IgD-negative memory B cell (primary cell): ENCODE measurements at regions not wholly inside any gene's neighbourhood (a gene's known extent, or its start where the extent isn't known, plus 50 kb on each side); places are given as distances from the start of the nearest gene placed in this dataset.

Experiments used
- H3K27ac Mint-ChIP-seq, 3 donors: one replicate each; pipeline ENCODE4 v1.8.0; 2020 to 2022; ENCODE audit warnings: mild to moderate bottlenecking in 3 of 3, mixed read lengths in 3 of 3, moderate library complexity in 1 of 3
- H3K27me3 Mint-ChIP-seq: one replicate; pipeline ENCODE4 v1.8.0; 2021; ENCODE audit warnings: mixed read lengths
- H3K36me3 Mint-ChIP-seq: one replicate; pipeline ENCODE4 v1.8.0; 2020; ENCODE audit warnings: mild to moderate bottlenecking, mixed read lengths
- H3K4me1 Mint-ChIP-seq, 3 donors: one replicate each; pipeline ENCODE4 v1.8.0; 2020 to 2022; ENCODE audit warnings: mixed read lengths in 3 of 3, mild to moderate bottlenecking in 1 of 3
- H3K4me3 Mint-ChIP-seq, 4 donors: one replicate each; pipeline ENCODE4 v1.8.0; 2020 to 2022; ENCODE audit warnings: mild to moderate bottlenecking in 4 of 4, mixed read lengths in 4 of 4, moderate library complexity in 3 of 4
- H3K9me3 Mint-ChIP-seq, 3 donors: one replicate each; pipeline ENCODE4 v1.8.0; 2020 to 2021; ENCODE audit warnings: mixed read lengths in 3 of 3, mild to moderate bottlenecking in 1 of 3

GRCh38 chr13:38542601-38543000, 144.3 kb upstream of the FREM2 start:
- no peaks in the 10 kb centered on the region for H3K4me1 Mint-ChIP-seq
- H3K4me3 Mint-ChIP-seq, result no peak overlapping the region
- H3K27me3 Mint-ChIP-seq, result no peaks in the 10 kb centered on the region
- H3K9me3 Mint-ChIP-seq, result no peaks in the 10 kb centered on the region
- no peaks in the 10 kb centered on the region for H3K36me3 Mint-ChIP-seq
- no peak overlapping the region for H3K27ac Mint-ChIP-seq

GRCh38 chr13:38543561-38543960, 143.3 kb upstream of the FREM2 start:
- H3K4me3 Mint-ChIP-seq, result no peak overlapping the region
- H3K27ac Mint-ChIP-seq, result no peak overlapping the region
- peaks cover 0 to 3% (median 0%) of the 10 kb centered on the region in 3 donors for H3K9me3 Mint-ChIP-seq
- no peaks in the 10 kb centered on the region for H3K27me3 Mint-ChIP-seq
- no peaks in the 10 kb centered on the region for H3K4me1 Mint-ChIP-seq
- H3K36me3 Mint-ChIP-seq, result no peaks in the 10 kb centered on the region

GRCh38 chr13:38563739-38564138, 123.1 kb upstream of the FREM2 start:
- no peaks in the 10 kb centered on the region for H3K4me1 Mint-ChIP-seq
- peaks cover 0 to 4% (median 0%) of the 10 kb centered on the region in 3 donors for H3K9me3 Mint-ChIP-seq
- H3K36me3 Mint-ChIP-seq, result no peaks in the 10 kb centered on the region

GRCh38 chr13:38564256-38565150, 122.4 kb upstream of the FREM2 start:
- H3K36me3 Mint-ChIP-seq, result no peaks in the 10 kb centered on the region
- H3K27ac Mint-ChIP-seq, result no peak overlapping the region
- H3K9me3 Mint-ChIP-seq, result peaks cover 0 to 4% (median 0%) of the 10 kb centered on the region in 3 donors
- H3K4me1 Mint-ChIP-seq, result no peaks in the 10 kb centered on the region
- no peak overlapping the region for H3K4me3 Mint-ChIP-seq
- H3K27me3 Mint-ChIP-seq, result no peaks in the 10 kb centered on the region

More at GRCh38 chr13:38563739-38564138, 123.1 kb upstream of the FREM2 start:
- Mint-ChIP-seq H3K4me3 (no peak overlapping the region), H3K27me3 (no peaks in the 10 kb centered on the region), H3K27ac (no peak overlapping the region)

- no peaks in the 10 kb centered on the region for H3K36me3 Mint-ChIP-seq
- H3K27me3 Mint-ChIP-seq, result no peaks in the 10 kb centered on the region
- H3K27ac Mint-ChIP-seq, result no peak overlapping the region
- no peaks in the 10 kb centered on the region for H3K4me1 Mint-ChIP-seq
- no peak overlapping the region for H3K4me3 Mint-ChIP-seq
- H3K9me3 Mint-ChIP-seq, result peaks cover 0 to 3% (median 0%) of the 10 kb centered on the region in 3 donors
Measured at GRCh38 chr13:38566023-38566422, 120.9 kb upstream of the FREM2 start.

GRCh38 chr13:38566519-38566918, 120.4 kb upstream of the FREM2 start:
- Mint-ChIP-seq H3K9me3 (peaks cover 0 to 3% (median 2%) of the 10 kb centered on the region in 3 donors), H3K36me3 (no peaks in the 10 kb centered on the region), H3K27me3 (no peaks in the 10 kb centered on the region), H3K27ac (no peak overlapping the region), H3K4me1 (no peaks in the 10 kb centered on the region), H3K4me3 (no peak overlapping the region)

- peaks cover 0 to 3% (median 2%) of the 10 kb centered on the region in 3 donors for H3K9me3 Mint-ChIP-seq
- H3K27me3 Mint-ChIP-seq, result no peaks in the 10 kb centered on the region
- H3K36me3 Mint-ChIP-seq, result no peaks in the 10 kb centered on the region
- H3K27ac Mint-ChIP-seq, result no peak overlapping the region
- H3K4me3 Mint-ChIP-seq, result no peak overlapping the region
- H3K4me1 Mint-ChIP-seq, result no peaks in the 10 kb centered on the region
Measured at GRCh38 chr13:38570706-38571105, 116.2 kb upstream of the FREM2 start.

GRCh38 chr13:38575427-38575826, 111.5 kb upstream of the FREM2 start:
- H3K36me3 Mint-ChIP-seq, result no peaks in the 10 kb centered on the region
- H3K4me1 Mint-ChIP-seq, result no peaks in the 10 kb centered on the region
- peaks cover 1% of the 10 kb centered on the region for H3K27me3 Mint-ChIP-seq
- no peak overlapping the region for H3K27ac Mint-ChIP-seq
- no peak overlapping the region for H3K4me3 Mint-ChIP-seq
- H3K9me3 Mint-ChIP-seq, result peaks cover 0 to 2% (median 0%) of the 10 kb centered on the region in 3 donors

- Mint-ChIP-seq H3K9me3 (no peaks in the 10 kb centered on the region), H3K4me1 (no peaks in the 10 kb centered on the region), H3K36me3 (no peaks in the 10 kb centered on the region), H3K4me3 (no peak overlapping the region), H3K27ac (no peak overlapping the region), H3K27me3 (peaks cover 1% of the 10 kb centered on the region)
Measured at GRCh38 chr13:38577048-38577447, 109.8 kb upstream of the FREM2 start.

GRCh38 chr13:38582133-38582532, 104.7 kb upstream of the FREM2 start:
- Mint-ChIP-seq H3K9me3 (no peaks in the 10 kb centered on the region), H3K27me3 (peaks cover 1% of the 10 kb centered on the region), H3K4me1 (no peaks in the 10 kb centered on the region), H3K4me3 (no peak overlapping the region), H3K27ac (no peak overlapping the region), H3K36me3 (no peaks in the 10 kb centered on the region)

- peaks cover 0 to 3% (median 0%) of the 10 kb centered on the region in 3 donors for H3K9me3 Mint-ChIP-seq
- no peak overlapping the region for H3K4me3 Mint-ChIP-seq
- peaks cover 2% of the 10 kb centered on the region for H3K36me3 Mint-ChIP-seq
- H3K4me1 Mint-ChIP-seq, result no peaks in the 10 kb centered on the region
- H3K27ac Mint-ChIP-seq, result no peak overlapping the region
- no peaks in the 10 kb centered on the region for H3K27me3 Mint-ChIP-seq
Measured at GRCh38 chr13:38590230-38590629, 96.6 kb upstream of the FREM2 start.

- Mint-ChIP-seq H3K36me3 (peaks cover 2% of the 10 kb centered on the region), H3K27me3 (no peaks in the 10 kb centered on the region), H3K9me3 (peaks cover 0 to 3% (median 0%) of the 10 kb centered on the region in 3 donors), H3K4me3 (no peak overlapping the region), H3K4me1 (no peaks in the 10 kb centered on the region), H3K27ac (no peak overlapping the region)
Measured at GRCh38 chr13:38590796-38591507, 95.9 kb upstream of the FREM2 start.

GRCh38 chr13:38602266-38602665, 84.6 kb upstream of the FREM2 start:
- Mint-ChIP-seq H3K4me3 (peak overlapping the region in 1 of 4 donors; percentile 17), H3K27me3 (no peaks in the 10 kb centered on the region), H3K27ac (no peak overlapping the region)

GRCh38 chr13:38606699-38607535, 80.0 kb upstream of the FREM2 start:
- peaks cover 1% of the 10 kb centered on the region for H3K27me3 Mint-ChIP-seq
- no peak overlapping the region for H3K4me3 Mint-ChIP-seq
- H3K4me1 Mint-ChIP-seq, result no peaks in the 10 kb centered on the region
- H3K9me3 Mint-ChIP-seq, result peaks cover 0 to 2% (median 2%) of the 10 kb centered on the region in 3 donors
- H3K36me3 Mint-ChIP-seq, result no peaks in the 10 kb centered on the region
- no peak overlapping the region for H3K27ac Mint-ChIP-seq

More at GRCh38 chr13:38602266-38602665, 84.6 kb upstream of the FREM2 start:
- Mint-ChIP-seq H3K36me3 (no peaks in the 10 kb centered on the region), H3K9me3 (peaks cover 0 to 2% (median 2%) of the 10 kb centered on the region in 3 donors), H3K4me1 (no peaks in the 10 kb centered on the region)

GRCh38 chr13:38617936-38618335, 68.9 kb upstream of the FREM2 start:
- Mint-ChIP-seq H3K27ac (no peak overlapping the region), H3K4me1 (no peaks in the 10 kb centered on the region), H3K4me3 (no peak overlapping the region), H3K36me3 (no peaks in the 10 kb centered on the region), H3K9me3 (no peaks in the 10 kb centered on the region), H3K27me3 (no peaks in the 10 kb centered on the region)
